Right ventricle myocardium superior (tissue), 1 donor: ENCODE measurements at regions not wholly inside any gene's neighbourhood (a gene's known extent, or its start where the extent isn't known, plus 50 kb on each side); places are given as distances from the start of the nearest gene placed in this dataset.
A peak's percentile ranks its signal among the peaks of the same experiment; 100 is the strongest.

Source experiments
- ATAC-seq: fragments of 200-7000 bp; cut with Tn5 transposase; one replicate; pipeline ENCODE4 v1.9.1; 2020; ENCODE audit warnings: mild to moderate bottlenecking; ENCODE audit not compliant: poor library complexity
- DNase-seq: peaks from one replicate; pipeline ENCODE4 v3.0.0-alpha.2; 2020
- intact Hi-C: fragments of 100-400 bp; cut with DNase I; formaldehyde crosslinking; loops from one replicate; pipeline ENCODE4 v1.11.2; 2022
- donor health status: DM: no; HTN: yes; CAD: no; lungs with severe emphysema.

GRCh38 chr7:32164341-32164996 lies 94.3 kb upstream of the PDE1C start:
- ATAC-seq = peak; percentile 83
- no peak for DNase-seq
- intact Hi-C loops = loop anchor here (5.0 kb wide), 1 partner anchor 92 kb away; the partner anchor contains the start of gene PDE1C

DNA sequence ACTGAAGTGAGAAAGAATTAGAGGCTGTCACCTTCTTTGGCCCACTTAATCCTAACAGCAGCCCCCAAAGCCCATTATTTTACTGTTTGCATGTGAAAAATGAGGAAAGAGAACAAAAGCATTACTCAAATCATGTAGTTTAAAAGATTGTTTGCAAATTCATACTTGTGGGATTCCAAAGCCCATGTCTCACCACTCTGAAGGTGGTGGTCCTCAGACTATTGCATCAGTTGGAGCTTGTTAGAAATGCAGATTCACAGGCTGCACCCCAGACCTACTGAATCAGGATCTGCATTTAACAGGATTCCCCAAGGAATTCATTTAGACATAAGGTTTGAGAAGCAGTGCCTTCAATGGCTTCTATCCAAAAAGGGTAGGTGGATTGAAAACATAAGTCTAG lies 93.7 kb upstream of the PDE1C start:
- DNase-seq (no peak), ATAC-seq (no peak)
- intact Hi-C loops = loop anchor here (5.0 kb wide), 1 partner anchor 92 kb away; the partner anchor contains the start of gene PDE1C

GRCh38 chr7:32163141-32163806 lies 93.1 kb upstream of the PDE1C start:
- intact Hi-C loops = loop anchor here (5.0 kb wide), 1 partner anchor 91 kb away; the partner anchor contains the start of gene PDE1C
- DNase-seq = peak; percentile 76
- peak; percentile 60 for ATAC-seq

GRCh38 chr7:32161708-32162107 lies 91.5 kb upstream of the PDE1C start:
- intact Hi-C loops = loop anchor here (5.0 kb wide), 1 partner anchor 89 kb away; the partner anchor contains the start of gene PDE1C
- no peak for DNase-seq
- ATAC-seq = no peak

GRCh38 chr7:32158751-32159745 lies 88.8 kb upstream of the PDE1C start:
- intact Hi-C loops = no loop called here
- DNase-seq (no peak), ATAC-seq (no peak)

- intact Hi-C loops = no loop called here
- DNase-seq (peak; percentile 46), ATAC-seq (peak; percentile 83)
These were observed 87.9 kb upstream of the PDE1C start for GRCh38 chr7:32158076-32158475.

DNA sequence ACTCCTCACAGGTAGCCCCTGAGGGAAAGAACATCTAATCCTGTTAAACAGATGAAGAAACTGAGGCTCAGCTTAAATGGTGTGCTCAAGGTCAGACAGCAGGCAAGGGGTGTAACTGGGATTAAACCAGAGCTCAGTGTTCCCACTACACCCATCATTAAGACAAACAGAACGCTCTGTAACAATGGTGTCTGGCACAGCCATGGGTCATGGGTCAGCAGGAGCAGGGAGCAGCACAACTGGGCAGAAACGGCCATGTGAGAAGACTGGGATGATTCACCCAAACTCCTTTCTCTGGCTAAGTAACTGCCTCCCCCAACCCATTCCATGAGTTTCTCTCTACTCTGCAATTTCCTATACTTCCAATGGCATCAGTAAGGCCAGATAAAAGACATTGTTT lies 85.5 kb upstream of the PDE1C start:
- intact Hi-C loops = no loop called here
- DNase-seq (no peak), ATAC-seq (no peak)

GRCh38 chr7:32154797-32155196 lies 84.6 kb upstream of the PDE1C start:
- intact Hi-C loops = no loop called here
- peak; percentile 84 for ATAC-seq
- DNase-seq = peak; percentile 84

DNA sequence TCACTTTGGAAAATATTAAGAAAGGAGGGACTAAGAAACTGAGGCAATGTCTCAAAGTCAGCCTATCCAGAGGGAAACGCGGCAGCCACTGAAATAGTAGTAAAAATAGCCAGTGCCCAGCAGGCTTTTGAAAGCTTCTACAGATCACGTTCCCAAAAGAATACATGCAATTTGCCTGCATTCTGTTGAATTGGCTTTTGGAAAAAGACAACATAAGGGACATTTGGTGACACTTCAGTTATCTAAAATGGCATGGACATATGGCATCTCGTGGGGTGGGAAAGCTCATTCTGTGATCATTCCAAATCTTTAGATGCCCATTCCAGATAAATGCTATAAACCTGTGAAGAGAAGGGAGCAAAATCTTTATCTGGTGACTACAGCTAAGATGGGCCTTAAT lies 82.8 kb upstream of the PDE1C start:
- DNase-seq = no peak
- intact Hi-C loops = no loop called here
- ATAC-seq = no peak

- ATAC-seq (no peak), DNase-seq (no peak)
- intact Hi-C loops = no loop called here
These were observed 82.4 kb upstream of the PDE1C start for GRCh38 chr7:32152576-32152975.

GRCh38 chr7:32150589-32150988 lies 80.4 kb upstream of the PDE1C start:
- DNase-seq = no peak
- ATAC-seq = no peak
- intact Hi-C loops = no loop called here

DNA sequence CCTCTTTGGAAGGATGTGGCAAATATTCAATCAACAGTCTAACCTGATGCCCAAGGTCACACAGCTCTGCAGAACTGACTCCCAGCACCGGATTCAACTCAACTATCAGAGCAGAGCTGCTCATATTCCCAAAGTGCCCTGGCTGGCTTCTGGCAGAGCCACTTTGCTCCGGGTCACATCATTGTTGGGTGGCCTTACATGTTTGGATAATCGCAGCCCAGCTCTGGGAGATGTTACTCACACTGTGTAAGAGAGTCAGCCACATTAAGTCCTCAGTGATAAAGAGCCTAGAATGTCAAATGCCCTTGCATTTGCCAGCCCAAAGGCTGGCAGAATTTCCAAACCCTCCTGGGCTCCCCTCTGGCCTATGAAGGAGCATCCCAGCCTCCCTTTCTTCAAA lies 79.8 kb upstream of the PDE1C start:
- intact Hi-C loops = no loop called here
- DNase-seq (peak; percentile 66), ATAC-seq (peak; percentile 86)

DNA sequence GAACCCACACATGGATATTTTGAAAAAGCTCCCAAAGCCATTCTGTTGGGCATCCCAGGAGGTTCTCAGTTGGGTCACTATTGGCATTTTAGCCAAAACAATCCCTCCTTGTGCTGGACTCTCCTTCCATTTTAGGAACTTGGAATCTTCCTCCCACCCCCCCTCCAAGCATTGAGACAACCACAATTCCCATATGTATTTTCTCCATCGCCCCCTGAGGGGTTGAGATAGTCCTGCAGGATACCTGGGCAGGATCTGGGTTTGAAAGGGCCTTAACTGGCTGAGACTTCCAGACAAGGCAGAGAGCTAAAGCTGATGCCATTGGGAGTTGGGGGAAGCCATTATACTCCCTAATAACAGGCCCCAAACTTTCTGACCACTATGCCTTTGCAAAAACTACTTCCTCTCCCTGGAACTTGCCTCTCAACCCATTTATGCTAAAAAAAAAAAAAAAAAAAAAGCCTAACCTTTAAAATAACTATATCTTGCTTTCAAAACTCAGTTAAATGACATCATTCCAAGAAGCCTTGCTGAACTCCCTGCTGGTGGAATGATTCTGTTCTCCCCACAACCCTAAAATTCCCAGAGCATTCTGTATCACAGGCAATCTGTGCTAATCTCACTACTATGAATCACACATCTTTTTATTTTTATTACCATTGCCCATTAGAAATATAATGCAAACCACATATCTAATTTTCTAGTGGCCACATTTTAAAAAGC lies 77.5 kb upstream of the PDE1C start:
- intact Hi-C loops = no loop called here
- DNase-seq = no peak
- ATAC-seq = no peak

GRCh38 chr7:32145911-32146310 lies 75.7 kb upstream of the PDE1C start:
- no peak for DNase-seq
- no peak for ATAC-seq
- intact Hi-C loops = no loop called here

DNA sequence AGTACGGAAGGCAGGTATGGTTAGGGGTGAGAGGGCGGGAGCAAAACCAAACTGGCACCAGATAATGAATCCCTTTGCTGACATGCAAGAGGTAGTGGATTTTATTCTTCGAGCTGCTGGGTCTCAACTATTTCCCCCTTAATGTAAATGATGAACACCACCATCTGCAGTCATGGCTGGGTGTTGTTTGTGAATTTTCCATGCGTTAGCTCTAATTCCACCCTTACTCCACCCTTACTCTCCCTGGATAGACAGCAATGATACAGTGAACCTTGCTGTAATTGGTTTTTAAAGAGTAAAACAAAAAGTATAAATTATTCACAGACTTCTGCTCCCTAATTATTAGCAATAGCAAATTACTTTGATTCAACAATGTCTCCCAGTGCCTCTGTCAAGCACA lies 74.5 kb upstream of the PDE1C start:
- DNase-seq (no peak), ATAC-seq (no peak)
- intact Hi-C loops = no loop called here

DNA sequence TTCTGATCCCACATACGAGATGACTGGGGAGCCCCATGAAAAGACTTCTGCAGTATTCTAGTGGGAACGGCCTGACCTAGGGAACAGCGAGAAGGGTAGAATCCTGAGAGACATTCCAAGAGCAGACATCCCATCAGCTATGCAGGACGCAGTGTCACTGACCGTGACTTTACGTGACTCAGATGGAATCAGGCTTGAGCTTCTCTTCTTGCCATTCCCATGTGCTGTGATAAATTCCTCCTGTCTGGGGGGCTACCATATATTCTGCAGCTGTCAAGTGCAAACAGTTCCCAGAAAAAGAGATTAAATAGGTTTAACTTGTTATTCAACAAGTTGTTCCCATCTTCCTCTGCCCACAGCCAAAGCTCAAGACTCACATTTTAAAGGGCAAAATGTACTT lies 73.1 kb upstream of the PDE1C start:
- no peak for ATAC-seq
- intact Hi-C loops = no loop called here
- DNase-seq = no peak

DNA sequence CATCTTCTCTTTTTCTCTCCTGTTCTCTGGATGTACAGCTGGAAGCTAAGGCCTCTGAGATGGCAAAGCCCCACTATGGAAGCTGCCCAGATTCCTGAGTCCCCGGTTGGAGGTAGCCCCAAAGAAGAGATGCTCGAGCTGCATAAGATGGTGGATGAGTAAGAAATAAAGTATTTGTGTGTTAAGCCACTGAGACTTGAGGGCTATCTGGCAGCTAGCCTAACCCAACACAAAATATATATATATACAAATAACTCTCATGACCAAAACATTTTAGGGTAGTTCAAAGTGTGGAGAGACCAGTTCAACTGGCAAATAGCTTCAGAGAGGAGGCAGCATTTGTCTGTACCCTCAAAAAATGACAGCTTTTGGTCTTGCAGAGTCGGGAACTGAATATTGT lies 72.4 kb upstream of the PDE1C start:
- intact Hi-C loops = no loop called here
- no peak for ATAC-seq
- DNase-seq = no peak

- ATAC-seq = no peak
- intact Hi-C loops = no loop called here
- DNase-seq = no peak
These were observed 70.2 kb upstream of the PDE1C start for GRCh38 chr7:32140210-32140939.
